Stimulated activated CD4-positive, alpha-beta T cell treated with anti-CD3 and anti-CD28 coated beads, Interleukin-4, amount 100 ng/mL, for 4 hours (primary cell): ENCODE measurements at regions not wholly inside any gene's neighbourhood (a gene's known extent, or its start where the extent isn't known, plus 50 kb on each side); places are given as distances from the start of the nearest gene placed in this dataset.

Experiments used
- DNase-seq, 2 experiments: peaks; one replicate each; pipeline ENCODE4 v3.0.0-alpha.2; 2020

DNA sequence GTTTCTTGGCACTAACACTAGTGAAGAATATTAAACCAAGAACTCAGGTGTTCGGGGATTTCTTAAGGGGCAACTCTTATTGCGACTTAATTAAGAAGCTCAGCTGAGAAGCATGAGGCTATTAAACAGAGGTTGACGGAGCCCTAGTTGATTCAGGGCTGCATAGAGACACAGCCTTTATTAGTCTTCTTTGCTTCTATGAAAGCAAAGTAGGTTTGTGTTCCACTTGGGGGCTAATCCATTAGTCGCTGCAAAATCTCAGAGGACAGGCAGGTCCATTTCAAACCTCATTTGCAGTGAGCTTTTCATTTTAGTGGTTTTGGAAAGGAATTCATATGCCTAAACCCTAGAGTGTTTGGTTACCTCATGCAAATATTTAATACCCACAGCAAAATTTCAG, 506.6 kb upstream of the SULF2 start:
- DNase-seq: no peak

DNA sequence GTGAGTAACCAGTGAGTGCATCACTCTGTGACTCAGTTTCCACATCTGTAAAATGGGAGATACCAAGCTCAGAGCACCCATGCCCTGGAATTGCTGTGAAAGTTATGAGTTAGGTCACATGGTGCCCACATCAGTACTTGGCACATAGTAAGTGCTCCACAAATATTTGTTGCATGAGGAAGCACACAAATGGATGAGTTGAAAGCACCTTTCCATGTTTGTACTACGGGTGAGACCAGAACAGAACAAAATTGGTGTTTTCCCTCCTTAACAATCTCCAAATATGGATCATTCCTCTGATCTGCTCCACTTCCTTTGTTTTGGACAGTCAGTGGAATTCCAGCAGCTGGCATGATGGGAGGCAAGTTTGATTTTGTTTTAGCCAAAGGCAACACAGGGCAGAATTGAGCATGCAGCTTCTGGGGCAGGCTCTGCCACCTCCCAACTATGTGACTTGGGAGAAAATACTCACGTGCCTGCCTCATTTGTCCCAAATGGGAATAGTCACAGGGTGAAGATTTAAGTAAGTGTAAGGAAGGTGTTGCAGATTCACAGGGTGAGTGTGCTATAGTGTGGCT, 503.7 kb upstream of the SULF2 start:
- no peak for DNase-seq

DNA sequence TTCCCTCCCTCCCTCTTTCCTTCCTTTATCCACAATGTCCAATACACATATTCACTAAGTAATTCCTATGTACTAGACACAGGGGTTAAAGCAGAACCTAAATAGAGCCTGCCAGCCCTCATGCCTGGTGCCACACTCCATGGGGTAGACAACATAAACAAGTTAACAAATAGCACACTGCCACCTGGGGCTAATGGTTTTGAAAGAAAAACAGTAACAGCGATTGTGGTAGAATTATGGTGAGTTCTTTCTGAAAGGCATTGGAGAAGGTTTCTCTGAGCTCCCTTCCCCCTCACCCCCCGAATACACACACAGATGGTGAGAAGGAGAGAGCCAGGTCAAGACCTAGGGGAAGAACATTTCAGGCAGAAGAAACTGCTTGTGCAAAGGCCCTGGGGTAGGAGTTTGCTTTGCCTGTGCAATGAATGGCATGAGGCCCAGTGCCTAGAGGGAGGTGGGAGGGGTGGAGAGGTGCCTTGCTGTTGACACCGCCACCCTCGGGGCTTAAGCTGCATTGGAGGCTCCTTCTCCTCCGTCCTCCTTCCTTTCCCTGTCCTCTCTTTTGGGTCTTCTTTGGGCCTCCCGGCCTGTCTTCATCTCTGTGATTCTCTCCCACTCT, 502.4 kb upstream of the SULF2 start:
- DNase-seq: no peak

DNA sequence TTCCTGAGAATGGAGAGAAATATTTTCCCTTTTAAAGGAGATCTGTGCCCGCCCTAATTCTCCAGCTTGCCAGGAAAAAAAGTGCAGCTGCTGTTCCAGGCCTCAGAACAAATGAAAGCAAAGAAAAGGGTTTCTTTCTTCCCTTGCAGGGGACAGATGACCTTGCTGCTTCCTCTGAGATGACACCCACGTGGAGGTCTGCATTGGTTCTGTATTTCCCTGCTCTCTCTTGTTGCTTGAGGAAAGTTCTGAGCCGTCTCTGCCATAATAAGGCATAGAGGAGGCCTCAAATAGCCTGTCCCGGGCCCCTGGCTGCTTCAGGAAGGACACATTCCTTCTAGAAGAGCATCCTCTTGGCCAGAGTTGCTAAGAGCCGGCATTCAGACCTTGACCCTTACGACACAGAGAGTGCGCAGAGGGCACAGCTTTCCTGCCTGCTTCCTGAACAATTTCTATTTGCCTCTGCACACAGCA, 501.8 kb upstream of the SULF2 start:
- DNase-seq: no peak

DNA sequence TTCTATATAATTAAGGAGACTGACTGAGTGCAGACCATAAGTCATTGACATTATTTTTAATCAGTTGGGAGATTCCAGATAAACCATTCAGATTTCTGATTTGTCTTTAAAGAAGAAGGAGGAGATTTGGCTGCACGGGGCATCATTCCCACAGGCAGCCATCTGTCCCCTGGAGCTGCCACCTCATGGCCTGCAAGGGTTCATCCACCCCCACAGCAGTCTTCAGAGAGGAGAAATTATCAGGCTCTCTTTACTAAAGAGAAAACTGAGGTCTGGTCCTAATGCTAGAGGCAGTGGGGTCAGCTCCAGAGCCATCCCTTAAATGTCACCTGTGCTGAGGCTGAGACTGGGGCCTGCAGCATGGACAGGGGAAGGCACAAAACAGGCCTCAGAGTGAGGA, 501.3 kb upstream of the SULF2 start:
- DNase-seq: no peak

DNA sequence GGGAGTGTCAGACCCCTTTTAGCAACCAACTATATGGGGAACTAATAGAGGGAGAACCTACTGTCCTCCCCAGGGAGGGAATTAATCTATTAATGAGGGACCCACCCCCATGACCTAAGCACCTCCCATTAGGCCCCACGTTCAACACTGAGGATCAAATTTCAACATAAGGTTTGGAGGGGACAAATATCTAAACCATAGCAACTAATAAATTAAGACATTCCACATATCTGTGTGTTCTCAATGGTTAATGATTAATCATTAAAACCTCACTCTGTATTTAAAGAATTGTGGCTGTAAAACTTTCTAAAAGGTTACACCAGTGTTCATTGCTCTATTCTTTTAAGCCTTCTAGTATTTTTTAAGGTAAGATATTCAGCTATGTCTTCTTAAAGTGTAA, 500.4 kb upstream of the SULF2 start:
- no peak for DNase-seq

DNA sequence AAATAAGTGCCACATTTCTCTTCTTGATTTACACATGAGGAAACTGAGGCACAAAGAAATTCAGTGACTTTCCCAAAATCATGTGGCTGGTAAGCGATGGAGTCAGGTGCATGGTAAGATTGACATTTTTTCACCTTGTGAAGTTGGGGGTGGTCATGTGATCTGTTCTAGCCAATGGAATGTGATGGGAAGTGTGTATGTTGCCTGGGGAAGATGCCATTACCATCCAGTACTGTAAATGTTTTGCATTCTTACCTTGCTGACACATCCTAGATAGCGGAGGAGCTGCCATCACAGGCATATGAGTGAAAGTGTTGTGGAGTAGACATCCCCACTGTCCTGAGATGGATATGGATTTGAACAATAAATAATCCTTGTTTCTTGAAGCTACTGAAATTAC, 499.6 kb upstream of the SULF2 start:
- no peak for DNase-seq

DNA sequence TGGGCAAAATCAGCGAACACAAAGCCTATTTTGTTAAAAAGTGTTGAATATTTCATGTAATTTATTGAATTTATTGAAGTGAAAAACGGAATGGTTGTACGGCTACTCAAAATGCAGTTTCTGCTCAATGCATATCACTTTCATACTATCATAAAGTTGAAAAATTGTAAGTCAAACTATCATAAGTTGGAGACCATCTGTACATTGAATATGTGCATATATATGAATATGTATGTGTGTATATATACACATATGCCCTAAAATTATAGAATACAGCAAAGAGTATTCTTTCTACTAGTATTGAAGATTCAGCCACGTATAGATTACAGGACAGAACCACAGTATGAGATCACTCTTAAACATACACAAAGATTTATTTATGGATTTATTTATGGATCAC, 499.0 kb upstream of the SULF2 start:
- no peak for DNase-seq

DNA sequence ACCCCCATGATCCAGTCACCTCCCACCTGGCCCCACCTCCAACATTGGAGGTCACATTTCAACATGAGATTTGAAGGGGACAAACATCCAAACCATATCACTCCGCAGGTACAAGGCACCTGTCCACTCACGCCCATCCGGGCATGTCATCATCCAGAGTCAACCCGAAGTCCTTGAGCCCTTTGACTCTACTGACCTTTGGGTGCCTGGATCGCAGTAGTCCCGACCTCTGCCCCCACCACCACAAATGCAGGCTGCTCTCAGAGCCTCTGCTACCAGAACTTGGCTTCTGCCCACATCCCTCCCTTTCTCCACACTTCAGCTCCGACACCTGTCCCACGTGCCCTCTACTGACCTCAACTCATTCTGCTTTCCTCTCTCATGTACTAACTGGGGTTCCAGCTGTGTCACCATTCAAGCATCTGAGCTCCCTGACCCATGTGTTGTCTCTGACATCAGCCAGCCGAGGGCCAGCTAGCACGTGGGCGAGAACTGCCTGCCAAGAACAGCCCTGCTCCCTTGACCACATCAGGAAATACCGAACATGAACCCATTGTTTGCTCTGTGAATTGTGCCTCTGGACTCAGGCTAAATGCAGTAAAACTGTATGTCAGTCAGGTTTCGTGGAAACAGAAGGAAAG, 498.3 kb upstream of the SULF2 start:
- no peak for DNase-seq

DNA sequence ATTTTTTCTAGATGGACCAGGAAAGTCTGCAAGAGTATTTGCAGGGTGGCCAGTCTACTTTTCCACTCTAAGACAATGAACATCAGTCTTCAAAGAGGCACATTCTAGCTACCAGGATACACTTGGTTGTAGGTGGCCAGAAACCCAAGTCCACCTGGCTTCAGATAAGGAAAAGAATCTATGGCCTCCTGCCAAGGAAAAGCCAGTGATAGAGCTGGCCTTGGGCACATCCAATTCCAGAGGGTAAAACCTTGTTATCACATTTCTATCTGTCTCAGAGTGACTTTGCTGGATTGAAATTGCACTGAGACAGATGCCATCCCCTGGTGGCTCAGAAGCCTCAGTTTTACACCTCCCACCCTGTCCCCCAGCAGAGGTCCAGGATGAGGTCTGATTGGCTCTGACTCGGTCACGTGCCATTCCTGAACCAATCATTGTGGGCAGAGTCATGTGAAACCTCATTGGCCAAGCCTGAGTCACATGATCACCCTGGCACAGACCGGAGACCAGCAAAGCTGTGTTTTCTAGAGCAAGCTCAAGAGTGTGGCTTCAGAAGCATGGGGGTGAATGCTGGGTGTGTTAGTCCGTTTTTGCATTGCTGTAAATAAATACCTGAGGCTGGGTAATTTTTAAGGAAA, 497.4 kb upstream of the SULF2 start:
- no peak for DNase-seq

DNA sequence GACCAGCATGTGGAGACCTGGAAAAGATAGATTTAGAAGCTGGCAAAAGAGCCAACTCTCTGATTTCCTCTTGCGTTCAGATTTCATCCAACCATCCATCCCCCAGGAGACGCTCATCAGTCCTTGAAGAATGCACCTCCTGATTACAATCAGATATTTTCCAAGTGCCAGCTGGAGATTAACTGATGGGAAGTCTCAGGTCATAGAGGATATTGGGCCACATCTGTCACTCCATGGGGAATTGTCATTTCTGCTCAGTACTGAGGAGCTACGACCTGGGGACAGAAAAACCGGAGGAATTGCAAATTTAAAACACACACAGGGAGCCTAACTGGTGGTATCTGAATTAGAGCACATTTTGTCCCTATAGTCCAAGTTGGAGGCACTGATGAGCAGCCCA, 496.2 kb upstream of the SULF2 start:
- no peak for DNase-seq

DNA sequence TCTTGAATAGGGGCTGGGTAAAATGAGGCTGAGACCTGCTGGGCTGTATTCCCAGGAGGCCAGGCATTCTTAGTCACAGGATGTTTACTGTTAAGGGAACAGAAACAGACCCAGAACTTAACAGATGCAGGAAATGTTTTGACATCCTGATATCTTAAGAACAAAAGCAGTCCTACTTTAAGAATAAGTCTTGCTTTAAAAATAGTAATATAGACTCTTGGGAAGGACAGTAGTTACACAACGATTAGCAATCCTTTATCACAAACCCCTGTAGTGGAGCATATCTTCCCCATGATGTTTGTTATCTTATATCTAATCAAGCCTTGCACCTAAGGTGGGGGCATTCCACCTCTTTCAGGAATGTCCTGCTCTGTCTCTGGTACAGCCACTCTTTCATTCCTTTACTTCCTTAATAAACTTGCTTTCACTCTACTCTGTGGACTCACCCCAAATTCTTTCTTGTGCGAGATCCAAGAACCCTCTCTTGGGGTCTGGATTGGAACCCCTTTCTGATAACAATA, 493.7 kb upstream of the SULF2 start:
- DNase-seq: no peak

DNA sequence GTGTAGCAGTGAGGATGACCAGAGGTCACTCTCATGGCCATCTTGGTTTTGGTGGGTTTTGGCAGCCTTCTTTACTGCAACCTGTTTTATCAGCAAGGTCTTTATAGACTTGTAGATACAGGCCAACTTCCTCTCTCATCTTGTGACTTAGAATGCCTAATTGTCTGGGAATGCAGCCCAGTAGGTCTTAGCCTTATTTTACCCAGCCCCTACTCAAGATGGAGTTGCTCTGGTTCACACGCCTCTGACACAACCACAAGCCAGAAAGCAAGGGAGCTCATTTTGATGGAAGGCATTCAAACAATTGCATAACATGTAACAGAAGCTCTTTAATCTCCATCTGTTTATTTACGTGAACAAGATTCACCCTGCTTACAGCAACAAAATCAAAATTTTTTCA, 492.0 kb upstream of the SULF2 start:
- DNase-seq: no peak

DNA sequence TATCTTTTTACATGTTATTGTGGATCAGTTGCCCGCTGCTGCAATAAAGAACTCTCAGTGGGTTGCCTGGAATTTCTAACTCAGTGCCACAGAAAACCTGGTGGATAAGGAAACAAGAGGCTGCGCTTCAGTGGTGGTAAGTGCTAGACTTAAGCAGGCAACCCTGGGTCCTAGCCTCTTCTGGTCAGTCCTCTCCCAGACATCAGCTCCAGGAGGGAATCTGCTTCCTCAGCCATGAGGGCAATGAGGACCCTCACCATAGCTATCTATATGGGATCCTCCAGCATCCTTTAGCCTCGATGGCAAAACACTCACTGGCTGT, 490.7 kb upstream of the SULF2 start:
- DNase-seq: no peak

DNA sequence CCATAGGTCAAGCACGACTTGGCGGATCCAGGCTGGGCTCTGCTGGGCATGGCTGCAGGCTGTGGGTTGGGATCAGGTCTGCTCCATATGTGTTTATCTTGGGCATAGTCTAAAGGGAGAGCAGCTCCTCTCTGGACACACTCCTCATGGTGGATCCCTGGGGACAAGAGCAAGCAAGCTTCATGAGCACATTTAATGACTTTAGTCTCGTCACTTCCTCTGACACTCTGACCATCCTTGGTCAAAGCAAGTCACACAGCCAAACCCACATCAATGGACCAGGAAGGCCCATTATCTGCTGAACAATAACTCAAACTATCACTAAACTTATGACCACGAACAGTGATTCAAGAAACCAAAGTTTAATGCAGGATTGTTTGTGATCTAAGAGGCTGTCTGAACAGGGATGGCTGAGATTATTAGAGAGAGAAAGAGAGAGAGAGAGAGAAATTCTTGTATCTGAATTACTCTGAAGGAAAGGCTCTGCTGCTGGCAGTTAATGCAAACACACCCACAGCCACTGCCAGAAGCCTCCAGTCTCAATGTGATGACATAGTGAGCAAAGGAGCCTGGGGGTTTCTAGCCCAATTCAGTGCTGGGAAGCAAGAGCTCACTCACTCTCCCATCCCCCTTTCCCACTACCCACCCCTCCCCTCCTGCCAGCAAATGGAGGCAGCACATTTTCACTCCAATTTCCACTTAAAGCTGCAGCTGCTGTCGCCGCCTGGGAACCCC, 490.2 kb upstream of the SULF2 start:
- no peak for DNase-seq

DNA sequence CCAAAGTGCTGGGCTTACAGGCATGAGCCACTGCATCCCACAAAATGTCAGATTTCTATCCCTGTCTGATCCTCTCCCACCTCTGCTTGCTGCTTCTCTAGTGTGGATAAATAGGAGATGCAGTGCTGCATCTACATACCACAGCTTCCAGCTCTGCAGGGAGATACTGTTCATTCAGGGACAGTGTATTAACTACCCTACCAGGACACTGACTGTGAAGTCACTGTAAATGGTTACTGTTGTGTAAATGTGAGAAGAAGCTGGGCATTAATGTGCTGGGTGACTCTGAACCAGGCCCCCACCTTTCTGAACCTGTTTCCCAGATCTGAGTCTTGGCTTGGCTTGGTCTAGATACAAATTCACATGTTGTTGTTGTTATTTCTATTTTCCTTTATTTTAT, 488.6 kb upstream of the SULF2 start:
- no peak for DNase-seq

DNA sequence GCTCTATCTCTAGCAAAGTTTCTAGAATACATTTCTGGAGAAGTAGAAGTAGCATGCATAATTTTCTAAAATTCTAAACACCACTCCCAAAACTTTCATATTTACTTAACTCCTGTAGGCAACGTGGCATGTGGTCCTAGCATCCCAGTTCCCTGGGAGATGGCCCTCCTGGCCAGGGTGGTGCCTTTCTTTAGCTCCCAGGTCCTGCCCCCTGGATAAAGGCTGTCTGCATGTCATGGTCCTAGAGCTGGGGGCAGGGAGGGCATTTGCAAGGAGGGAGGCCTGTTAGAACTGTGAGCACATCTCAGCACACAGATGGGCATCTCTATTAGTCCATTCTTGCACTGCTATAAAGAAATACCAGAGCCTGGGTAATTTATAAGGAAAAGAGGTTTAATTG, 485.6 kb upstream of the SULF2 start:
- no peak for DNase-seq

DNA sequence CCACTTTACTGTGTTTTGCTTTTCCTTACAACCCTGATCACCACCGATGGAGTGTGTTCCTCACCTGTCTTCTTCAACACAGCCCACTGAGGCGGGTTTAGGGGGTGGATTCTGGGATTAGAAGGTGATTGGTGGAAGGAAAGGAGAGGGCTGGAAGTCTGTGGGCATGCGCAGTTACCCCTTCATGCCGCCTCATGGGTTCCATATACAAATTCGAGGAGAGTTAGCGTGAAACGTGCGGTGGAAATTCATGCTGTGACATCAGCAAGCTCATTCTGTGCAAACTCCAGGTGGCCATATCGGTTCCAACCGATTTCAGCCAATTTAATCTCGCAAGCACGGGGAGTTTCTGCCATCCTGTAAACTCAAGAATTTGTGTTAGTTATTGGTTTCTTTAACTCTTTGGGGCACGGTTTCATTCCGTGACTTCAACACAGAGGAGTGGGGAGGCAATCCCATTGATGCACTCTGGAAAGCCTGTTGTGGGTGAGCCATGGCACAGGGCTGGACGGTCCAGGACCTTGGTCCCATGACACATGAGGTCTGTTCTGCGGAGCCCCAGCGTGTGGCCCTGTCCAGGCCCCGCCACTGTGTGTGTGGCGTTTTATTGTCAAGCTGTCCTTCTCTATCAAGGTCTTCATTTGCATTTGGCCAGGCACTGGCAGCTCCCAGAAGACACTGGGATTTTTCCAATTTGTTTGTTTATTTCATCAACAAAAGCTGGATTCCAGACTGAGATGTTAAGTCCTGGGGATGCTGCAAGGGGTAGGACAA, 482.8 kb upstream of the SULF2 start:
- no peak for DNase-seq

DNA sequence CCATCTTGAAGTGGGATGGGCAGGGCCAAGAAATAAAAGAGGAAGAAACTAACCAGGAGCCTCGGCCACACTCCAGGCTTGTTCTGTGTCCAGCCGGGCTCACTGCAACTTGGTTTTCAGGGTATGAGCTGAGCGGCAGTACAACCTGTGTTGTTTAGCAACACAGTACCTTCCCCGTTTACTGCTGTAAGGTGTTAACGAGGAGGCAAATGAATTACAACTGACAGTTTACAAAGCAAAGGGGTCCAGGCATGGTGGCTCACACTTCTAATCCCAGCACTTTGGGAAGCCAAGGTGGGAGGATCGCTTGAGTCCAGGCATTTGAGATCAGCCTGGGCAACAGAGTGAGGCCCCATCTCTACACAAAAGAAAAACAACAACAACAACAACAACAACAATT, 481.3 kb upstream of the SULF2 start:
- no peak for DNase-seq

DNA sequence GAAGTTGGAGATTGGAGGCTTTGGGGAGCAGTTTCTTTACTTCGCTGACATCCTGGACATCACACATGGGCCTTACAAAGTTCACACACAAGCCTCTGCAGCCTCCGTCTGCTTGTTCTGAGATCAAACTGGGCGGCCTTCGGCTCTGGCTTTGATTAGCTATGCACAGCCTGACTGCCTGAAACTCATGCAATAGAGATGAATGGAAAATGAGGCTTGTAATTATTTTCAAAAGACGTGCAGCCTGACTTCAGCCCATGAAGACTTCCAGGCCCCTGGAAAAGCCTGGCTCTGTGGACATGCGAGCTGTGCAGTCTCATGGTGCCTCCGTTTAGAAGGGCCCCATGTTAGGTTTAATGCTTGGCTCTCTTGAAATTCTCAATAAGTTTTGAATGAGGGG, 480.5 kb upstream of the SULF2 start:
- DNase-seq: no peak

DNA sequence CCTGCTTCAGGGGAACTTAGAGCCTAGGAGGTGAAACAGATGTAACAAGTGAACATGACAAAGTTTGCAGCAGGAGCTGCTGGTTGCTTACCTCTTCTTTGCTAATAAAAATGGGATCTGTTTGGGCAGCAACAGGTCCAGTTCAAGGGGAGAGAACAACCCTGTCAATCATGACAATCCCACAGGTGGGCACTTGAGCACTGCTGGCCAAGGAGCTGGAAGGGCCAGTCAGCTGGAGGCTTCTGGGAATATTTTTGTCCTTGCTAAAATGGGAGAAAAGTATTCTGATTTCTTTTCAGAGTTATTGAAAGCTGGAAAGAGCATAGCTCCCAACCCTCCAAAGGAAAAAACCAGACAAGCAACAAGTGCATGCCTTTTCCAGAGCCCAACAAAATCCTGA, 477.7 kb upstream of the SULF2 start:
- no peak for DNase-seq

DNA sequence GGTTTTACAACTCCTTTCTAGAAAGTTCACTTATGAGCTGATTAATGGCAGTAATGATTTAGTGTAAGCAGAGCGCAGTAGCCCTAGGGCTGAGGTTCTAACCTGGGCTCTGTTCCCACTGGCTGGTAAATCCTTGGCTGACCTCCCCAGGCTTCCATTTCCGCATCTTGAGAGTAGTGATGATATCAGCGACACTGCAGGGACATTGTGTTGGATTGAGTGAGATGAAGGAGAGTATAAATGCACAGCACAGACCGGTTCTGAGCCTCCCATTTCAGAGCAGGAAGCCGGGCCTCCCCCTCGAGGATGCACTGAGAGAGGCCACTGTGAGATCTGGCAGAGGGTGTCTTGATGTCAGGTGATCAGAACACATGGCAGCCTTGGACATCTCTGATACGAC, 477.2 kb upstream of the SULF2 start:
- no peak for DNase-seq
